ENCODE measurements at regions not wholly inside any gene's neighbourhood (a gene's known extent, or its start where the extent isn't known, plus 50 kb on each side); places are given as distances from the start of the nearest gene placed in this dataset.
A peak's percentile ranks its signal among the peaks of the same experiment; 100 is the strongest.

- no peak for DNase-seq
Measured at GRCh38 chr11:127925475-127925874, 661.9 kb downstream of the ETS1 start.

- DNase-seq: no peak
Measured at GRCh38 chr11:127919206-127920000, 668.0 kb downstream of the ETS1 start.

GRCh38 chr11:127902382-127902781 is 685.0 kb downstream of the ETS1 start:
- DNase-seq: no peak

DNA sequence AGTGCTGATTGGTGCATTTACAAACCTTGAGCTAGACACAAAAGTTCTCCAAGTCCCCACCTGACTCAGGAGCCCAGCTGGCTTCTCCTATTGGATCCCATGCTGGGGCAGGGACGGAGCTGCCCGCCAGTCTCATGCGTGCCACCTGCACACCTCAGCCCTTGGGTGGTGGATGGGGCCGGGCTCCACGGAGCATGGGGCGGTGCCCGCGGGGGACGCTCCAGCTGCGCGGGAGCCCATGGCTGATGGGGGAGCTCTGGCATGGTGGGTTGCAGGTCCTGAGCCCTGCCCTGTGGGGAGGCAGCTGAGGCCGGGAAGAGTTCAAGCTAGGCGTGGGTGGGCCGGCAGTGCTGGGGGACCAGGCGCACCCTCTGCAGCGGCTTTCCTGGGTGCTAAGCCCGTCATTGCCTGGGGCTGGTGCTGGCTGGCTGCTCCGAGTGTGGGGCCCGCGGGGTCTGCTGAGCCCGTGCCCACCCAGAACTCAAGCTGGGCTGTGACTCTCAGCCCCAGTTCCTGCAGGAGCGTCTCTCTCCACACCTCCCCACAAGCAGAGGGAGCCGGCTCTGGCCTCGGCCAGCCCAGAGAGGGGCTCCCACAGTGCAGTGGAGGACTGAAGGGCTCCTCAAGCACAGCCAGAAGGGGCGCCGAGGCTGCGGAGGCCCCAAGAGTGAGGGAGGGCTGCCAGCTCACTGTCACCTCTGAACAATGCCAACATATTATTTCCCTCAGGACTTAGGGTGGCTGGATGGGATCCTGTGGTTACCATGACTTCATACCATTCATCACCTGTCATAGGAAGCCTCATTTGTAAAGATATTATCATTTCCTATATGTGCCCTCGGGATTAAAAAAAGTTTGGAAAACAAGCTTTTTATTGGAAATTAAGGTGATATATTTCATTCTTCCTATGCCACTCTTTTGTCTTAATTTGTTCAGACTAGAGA is 688.7 kb downstream of the ETS1 start:
- DNase-seq: no peak

DNA sequence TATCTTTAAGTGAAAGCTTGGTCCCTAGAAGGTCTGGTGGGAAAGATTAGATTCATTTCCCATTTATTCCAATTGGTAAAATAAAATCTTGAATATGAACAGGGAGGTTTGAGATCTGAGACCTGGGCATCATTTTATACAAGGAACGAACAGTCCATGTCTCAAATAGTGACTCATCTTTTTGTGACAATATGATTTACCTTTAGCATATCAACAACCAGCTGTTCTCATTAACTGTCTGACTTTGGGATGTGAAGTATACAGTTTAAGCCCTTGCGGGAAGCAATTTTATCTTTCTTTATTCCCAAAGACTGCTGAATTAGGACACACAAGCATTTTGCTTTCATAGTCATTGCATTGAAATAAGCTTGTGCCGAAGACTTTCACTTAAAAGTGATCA is 691.6 kb downstream of the ETS1 start:
- no peak for DNase-seq

GRCh38 chr11:127894316-127894715 is 693.0 kb downstream of the ETS1 start:
- DNase-seq: no peak

DNA sequence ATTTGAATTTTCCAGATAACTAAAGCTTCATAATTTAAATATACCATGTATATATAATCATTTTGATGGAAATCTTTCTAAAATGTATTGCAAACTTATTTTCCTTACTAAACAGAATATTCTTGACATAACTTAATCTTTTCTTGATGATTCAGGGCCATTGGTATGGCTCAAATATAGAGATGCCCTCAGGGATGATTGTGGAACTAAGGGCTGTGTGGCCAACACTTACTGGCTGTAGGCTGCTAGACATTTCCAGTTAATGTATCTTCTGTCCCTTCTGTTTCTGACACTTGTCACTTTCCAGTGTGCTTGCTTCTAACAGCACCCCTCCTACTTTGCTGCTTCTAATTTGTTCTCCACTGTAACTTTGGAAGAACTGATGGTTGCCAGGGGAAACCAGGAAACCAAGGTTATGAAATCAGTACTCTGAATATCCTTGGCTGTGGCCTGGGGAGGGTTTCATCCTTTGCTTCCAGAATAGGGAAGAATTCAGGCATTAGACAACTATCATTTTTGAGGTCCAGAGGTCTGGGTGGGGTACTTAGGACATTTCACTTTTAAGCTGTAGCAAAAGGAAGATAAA is 697.2 kb downstream of the ETS1 start:
- DNase-seq: no peak

DNA sequence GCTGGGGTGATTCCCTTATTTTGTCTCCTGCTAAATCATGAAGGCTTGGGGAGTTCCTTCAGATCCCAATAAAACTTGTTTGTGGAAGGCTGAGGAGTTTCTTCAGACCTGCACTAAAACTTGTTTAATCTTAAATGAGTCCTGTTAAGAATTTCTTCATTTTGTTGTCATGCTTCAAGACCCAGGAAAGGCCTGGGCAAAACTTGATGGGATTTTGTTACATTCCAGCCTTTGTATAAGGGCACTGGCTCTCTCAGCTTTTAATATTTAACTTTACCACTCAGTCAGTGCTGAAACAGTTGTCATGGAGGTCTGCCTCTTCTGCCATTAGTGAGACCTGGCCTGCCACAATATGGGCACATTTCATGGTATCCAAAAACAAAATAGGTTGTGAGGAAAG is 699.0 kb downstream of the ETS1 start:
- DNase-seq: no peak

DNA sequence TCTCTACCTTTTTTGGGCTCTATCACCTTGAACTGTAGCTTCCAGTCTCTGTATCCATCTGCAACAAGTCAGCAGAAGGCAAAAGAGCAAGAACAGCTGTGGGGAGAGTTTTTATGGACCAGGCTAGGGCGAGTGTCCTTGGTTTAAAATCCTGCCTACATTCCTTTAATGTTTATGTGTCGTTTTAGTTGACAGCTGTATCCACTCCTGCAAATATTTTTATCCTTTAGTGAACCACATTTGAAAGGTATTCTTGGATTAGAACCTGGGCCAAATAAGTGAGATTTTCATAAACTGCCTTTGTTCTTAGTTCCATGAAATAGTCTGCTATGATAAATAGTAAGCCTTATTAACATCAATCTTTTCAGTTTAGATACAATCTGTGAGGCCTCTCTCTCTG is 712.2 kb downstream of the ETS1 start:
- DNase-seq: no peak

- no peak for DNase-seq
Measured at GRCh38 chr11:127873478-127873877, 713.9 kb downstream of the ETS1 start.

DNA sequence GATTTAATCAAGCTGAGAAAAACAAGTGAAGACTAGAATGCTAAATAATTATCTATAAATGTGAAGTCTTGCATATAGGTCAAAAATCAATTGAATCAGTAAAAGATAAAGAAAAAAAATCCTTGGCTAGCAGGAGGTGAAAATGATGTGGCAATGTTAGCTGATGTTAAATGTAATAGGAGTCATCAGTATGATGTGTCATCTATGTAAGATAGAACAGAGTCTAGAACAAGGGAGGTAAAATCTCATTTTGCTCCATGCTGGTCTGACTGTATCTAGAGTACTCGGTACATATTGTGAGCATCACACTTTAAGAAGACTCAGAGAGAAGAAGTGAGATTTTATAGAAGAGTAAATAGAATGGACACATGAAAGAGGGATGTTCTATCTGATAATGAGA is 721.2 kb downstream of the ETS1 start:
- DNase-seq: no peak

- DNase-seq: no peak
Measured at GRCh38 chr11:127864861-127865260, 722.5 kb downstream of the ETS1 start.

GRCh38 chr11:127862406-127862805 is 725.0 kb downstream of the ETS1 start:
- DNase-seq: no peak

- no peak for DNase-seq
Measured at GRCh38 chr11:127859941-127860354, 727.4 kb downstream of the ETS1 start.

DNA sequence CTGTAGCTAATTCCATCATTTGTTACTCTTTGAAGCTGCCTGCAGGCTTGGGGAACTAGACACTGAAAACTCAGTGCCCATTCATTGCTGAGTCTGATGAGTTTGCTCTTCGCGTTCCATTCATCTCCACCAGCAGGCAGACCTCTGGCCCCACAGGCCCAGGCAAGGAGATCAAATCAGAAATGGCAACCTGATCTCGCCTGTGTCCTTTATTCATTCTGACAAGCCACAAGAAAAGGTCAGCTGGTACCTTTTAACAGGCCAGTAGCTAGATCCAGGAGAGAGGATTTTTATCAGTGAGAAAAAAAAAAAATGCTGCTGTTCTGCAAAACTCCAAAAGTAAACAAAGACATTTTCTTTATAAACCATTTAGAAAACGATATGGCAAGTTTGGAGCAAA is 742.5 kb downstream of the ETS1 start:
- no peak for DNase-seq

- peak; percentile 54 for DNase-seq
Measured at GRCh38 chr11:127843483-127844396, 743.6 kb downstream of the ETS1 start.

GRCh38 chr11:127825183-127825582 is 762.2 kb downstream of the ETS1 start:
- no peak for DNase-seq

- DNase-seq: no peak
Measured at GRCh38 chr11:127818625-127819024, 768.7 kb downstream of the ETS1 start.

DNA sequence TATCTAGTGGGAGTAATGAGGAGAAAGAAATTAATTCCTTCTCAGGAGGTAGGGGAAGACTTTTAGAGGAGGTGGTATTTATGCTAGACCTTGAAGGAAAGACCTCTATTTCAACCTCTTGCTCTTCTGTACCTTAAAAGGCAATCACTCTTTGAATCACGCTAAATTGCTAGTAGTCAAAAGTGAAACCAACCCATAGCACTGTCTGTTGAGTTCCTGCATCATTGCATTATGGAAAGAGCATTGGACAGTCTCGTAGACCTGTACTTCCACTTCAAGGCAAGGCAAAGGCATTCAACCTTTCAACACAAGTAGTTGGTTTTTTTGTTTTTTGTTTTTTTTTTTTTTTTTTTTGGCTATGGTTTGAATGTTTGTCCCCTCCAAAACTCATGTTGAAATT is 770.4 kb downstream of the ETS1 start:
- DNase-seq: no peak

DNA sequence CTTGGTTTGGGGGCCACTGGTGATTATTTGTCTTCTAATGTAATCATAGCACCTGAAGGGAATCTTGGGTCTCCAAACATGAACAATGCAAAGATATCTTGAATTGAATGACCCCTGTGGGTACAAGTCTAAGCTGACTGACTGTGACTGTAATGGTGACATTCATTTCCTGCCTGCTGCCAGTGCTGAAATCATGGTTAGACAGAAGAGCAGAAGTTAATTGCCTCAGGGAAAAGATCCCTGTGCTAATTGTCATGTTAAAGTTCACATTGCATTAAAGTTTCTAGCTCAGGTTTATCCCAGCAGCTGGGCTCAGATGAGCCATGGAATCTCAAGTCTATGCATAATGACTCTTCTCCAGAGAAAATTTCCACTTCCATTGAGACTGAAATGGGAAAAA is 772.0 kb downstream of the ETS1 start:
- DNase-seq: no peak

DNA sequence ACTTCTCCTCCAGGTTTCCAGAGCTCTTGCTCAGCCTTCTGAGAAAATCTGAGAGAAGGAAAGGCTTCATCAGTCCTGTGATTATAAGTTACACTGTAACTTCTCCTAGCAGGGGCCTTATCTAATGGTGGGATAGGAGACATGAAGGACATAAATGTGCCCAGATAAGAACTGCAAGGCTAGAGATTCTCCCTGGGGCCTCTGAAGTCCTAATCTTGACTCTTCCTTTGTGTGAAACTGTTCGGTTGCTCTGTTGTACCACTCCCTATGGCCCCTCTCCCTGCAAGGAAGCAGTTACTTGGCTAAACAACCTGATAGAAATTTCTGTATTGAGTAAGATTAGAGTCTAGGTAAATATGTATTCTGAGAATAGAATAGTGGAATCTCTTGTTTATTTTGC is 780.9 kb downstream of the ETS1 start:
- no peak for DNase-seq

GRCh38 chr11:127805771-127806170 is 781.6 kb downstream of the ETS1 start:
- no peak for DNase-seq
